NCI-H748 (cell line): ENCODE measurements at regions not wholly inside any gene's neighbourhood (a gene's known extent, or its start where the extent isn't known, plus 50 kb on each side); places are given as distances from the start of the nearest gene placed in this dataset.
A peak's percentile ranks its signal among the peaks of the same experiment; 100 is the strongest.

Experiments used
- DNase-seq: peaks from one replicate; lab custom pipeline; 2025; ENCODE audit not compliant: unreplicated experiment; lab: John Stamatoyannopoulos, UW

- DNase-seq: no peak
These were observed 256.9 kb downstream of the GPATCH2 start for GRCh38 chr1:217373761-217374701.

GRCh38 chr1:217372049-217372970 is 258.6 kb downstream of the GPATCH2 start:
- no peak for DNase-seq

- DNase-seq: no peak
These were observed 260.1 kb downstream of the GPATCH2 start for GRCh38 chr1:217370757-217371156.

- no peak for DNase-seq
These were observed 260.8 kb downstream of the GPATCH2 start for GRCh38 chr1:217369996-217370551.

GRCh38 chr1:217369271-217369981 is 261.5 kb downstream of the GPATCH2 start:
- peak; percentile 2 for DNase-seq

- no peak for DNase-seq
These were observed 266.7 kb downstream of the GPATCH2 start for GRCh38 chr1:217364220-217364619.

- no peak for DNase-seq
These were observed 267.6 kb downstream of the GPATCH2 start for GRCh38 chr1:217363319-217363718.

GRCh38 chr1:217360510-217360909 is 270.4 kb downstream of the GPATCH2 start:
- no peak for DNase-seq

- no peak for DNase-seq
These were observed 276.0 kb downstream of the GPATCH2 start for GRCh38 chr1:217354895-217355294.

GRCh38 chr1:217348960-217349664 is 281.8 kb downstream of the GPATCH2 start:
- no peak for DNase-seq

GRCh38 chr1:217344712-217345111 is 286.2 kb downstream of the GPATCH2 start:
- DNase-seq: no peak

GRCh38 chr1:217343907-217344306 is 287.0 kb downstream of the GPATCH2 start:
- peak; percentile 70 for DNase-seq

GRCh38 chr1:217342105-217342504 is 288.8 kb downstream of the GPATCH2 start:
- no peak for DNase-seq

GRCh38 chr1:217336724-217337123 is 294.2 kb downstream of the GPATCH2 start:
- no peak for DNase-seq

- DNase-seq: peak; percentile 34
These were observed 297.0 kb downstream of the GPATCH2 start for GRCh38 chr1:217333939-217334338.

GRCh38 chr1:217332431-217333065 is 298.3 kb downstream of the GPATCH2 start:
- DNase-seq: peak; percentile 22

- no peak for DNase-seq
These were observed 299.2 kb downstream of the GPATCH2 start for GRCh38 chr1:217331698-217332097.

GRCh38 chr1:217327901-217328300 is 303.0 kb downstream of the GPATCH2 start:
- no peak for DNase-seq

- no peak for DNase-seq
These were observed 308.1 kb downstream of the GPATCH2 start for GRCh38 chr1:217322834-217323233.

GRCh38 chr1:217315346-217315745 is 315.5 kb downstream of the GPATCH2 start:
- DNase-seq: no peak
